GM12872 (cell line): ENCODE measurements at regions not wholly inside any gene's neighbourhood (a gene's known extent, or its start where the extent isn't known, plus 50 kb on each side); places are given as distances from the start of the nearest gene placed in this dataset.

Experiments
- CTCF ChIP-seq: IDR thresholded peaks from 3 replicates; pipeline ENCODE4 v1.5.1; 2011; ENCODE audit warnings: low read depth, mild to moderate bottlenecking, low read length, moderate library complexity; ENCODE audit not compliant: insufficient read depth

- no peak for TF ChIP-seq CTCF
Observed at GRCh38 chr7:42522227-42522991, 285.4 kb upstream of the GLI3 start.

GRCh38 chr7:42511027-42511426 lies 274.0 kb upstream of the GLI3 start:
- TF ChIP-seq CTCF = no peak

- no peak for TF ChIP-seq CTCF
Observed at GRCh38 chr7:42506097-42506496, 269.1 kb upstream of the GLI3 start.

GRCh38 chr7:42502022-42502421 lies 265.0 kb upstream of the GLI3 start:
- TF ChIP-seq CTCF = no peak

GRCh38 chr7:42495256-42495655 lies 258.2 kb upstream of the GLI3 start:
- no peak for TF ChIP-seq CTCF

- TF ChIP-seq CTCF = no peak
Observed at GRCh38 chr7:42494736-42495135, 257.7 kb upstream of the GLI3 start.

- TF ChIP-seq CTCF = no peak
Observed at GRCh38 chr7:42494199-42494710, 257.2 kb upstream of the GLI3 start.
